ENCODE measurements at regions not wholly inside any gene's neighbourhood (a gene's known extent, or its start where the extent isn't known, plus 50 kb on each side); places are given as distances from the start of the nearest gene placed in this dataset.

DNA sequence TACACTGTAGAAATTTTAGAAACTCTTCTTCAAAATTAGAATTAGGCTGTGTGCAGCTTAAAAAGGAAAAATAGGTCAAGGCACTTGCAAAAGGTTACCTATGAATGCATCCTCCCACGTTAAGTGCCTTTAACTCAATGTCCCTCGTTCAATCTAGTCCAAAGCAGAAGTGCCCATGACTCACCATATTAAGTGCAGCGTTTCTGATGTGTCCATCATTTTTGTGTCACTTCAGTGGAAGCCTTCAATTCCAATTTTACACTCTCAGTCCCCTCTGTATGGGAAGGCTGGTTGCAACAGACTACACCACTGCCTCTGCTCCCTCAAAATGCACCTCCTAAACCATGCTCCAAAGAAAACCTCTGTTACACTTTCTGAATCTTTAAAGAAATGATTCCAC is 53.4 kb downstream of the FOXB1 start:
- no peaks in the 10 kb centered on the region for H3K79me2 ChIP-seq (replicated peaks; ENCODE audit: insufficient read depth, low read length)
- no peaks in the 10 kb centered on the region for H3K9me2 ChIP-seq (ENCODE audit: insufficient read depth, low read length)
- no peak overlapping the region for H3K4me2 ChIP-seq (ENCODE audit: low read length)
- no peak overlapping the region for H3K4me3 ChIP-seq (ENCODE audit: low read length)
- H3K9me3 ChIP-seq (ENCODE audit: low read length), result peaks cover 4% of the 10 kb centered on the region
- H4K20me1 ChIP-seq (ENCODE audit: insufficient read depth), result no peaks in the 10 kb centered on the region
- no peaks in the 10 kb centered on the region for H3K27me3 ChIP-seq (ENCODE audit: insufficient read depth, low read depth, low read length)
- H2AFZ ChIP-seq (ENCODE audit: low read depth, low read length), result no peak overlapping the region
- H3K36me3 ChIP-seq (ENCODE audit: insufficient read depth, low read length), result no peaks in the 10 kb centered on the region
- H3K27ac ChIP-seq (ENCODE audit: low read length), result no peak overlapping the region
- H3K9ac ChIP-seq (ENCODE audit: low read length), result no peak overlapping the region
- no peaks in the 10 kb centered on the region for H3F3A ChIP-seq (ENCODE audit: insufficient read depth, low read length, poor library complexity, severe bottlenecking)
- TF ChIP-seq SMC3 (conservative IDR thresholded peaks at IDR 0.05; ENCODE audit: poor library complexity) (no peak), RAD21 (conservative IDR thresholded peaks at IDR 0.05) (no peak)

DNA sequence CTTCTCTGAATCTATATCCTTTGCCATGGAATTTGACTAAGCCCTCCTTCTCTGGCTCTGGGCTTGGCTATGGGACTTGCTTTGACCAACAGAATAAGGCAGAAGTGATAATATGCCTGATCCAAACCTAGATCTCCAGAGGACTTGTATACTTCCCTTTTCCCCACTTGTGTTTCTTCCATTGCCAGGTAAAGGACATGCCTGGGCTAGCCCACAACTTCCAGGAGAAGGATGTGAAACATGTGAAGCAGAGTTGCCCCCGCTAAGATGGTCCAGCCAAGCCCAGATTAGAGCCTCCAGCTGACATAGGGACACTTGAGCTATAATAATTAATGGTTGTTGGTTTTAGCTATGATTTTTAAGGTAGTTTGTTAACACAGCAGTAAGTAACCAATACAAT is 55.1 kb downstream of the FOXB1 start:
- Histone ChIP-seq H3K9me2 (ENCODE audit: insufficient read depth, low read length) (no peaks in the 10 kb centered on the region), H3K27ac (ENCODE audit: low read length) (no peak overlapping the region), H3K9ac (ENCODE audit: low read length) (no peak overlapping the region), H3K4me2 (ENCODE audit: low read length) (no peak overlapping the region), H3K36me3 (ENCODE audit: insufficient read depth, low read length) (no peaks in the 10 kb centered on the region), H4K20me1 (ENCODE audit: insufficient read depth) (no peaks in the 10 kb centered on the region), H2AFZ (ENCODE audit: low read depth, low read length) (no peak overlapping the region), H3K79me2 (replicated peaks; ENCODE audit: insufficient read depth, low read length) (no peaks in the 10 kb centered on the region), H3K27me3 (ENCODE audit: insufficient read depth, low read depth, low read length) (no peaks in the 10 kb centered on the region), H3K9me3 (ENCODE audit: low read length) (peaks cover 4% of the 10 kb centered on the region), H3K4me3 (ENCODE audit: low read length) (no peak overlapping the region), H3F3A (ENCODE audit: insufficient read depth, low read length, poor library complexity, severe bottlenecking) (no peaks in the 10 kb centered on the region)
- TF ChIP-seq EZH2 (IDR thresholded peaks at IDR 0.05; ENCODE audit: borderline replicate concordance, insufficient read depth, low read length, poor library complexity, severe bottlenecking), result no peak
- TF ChIP-seq, protein P1, sequence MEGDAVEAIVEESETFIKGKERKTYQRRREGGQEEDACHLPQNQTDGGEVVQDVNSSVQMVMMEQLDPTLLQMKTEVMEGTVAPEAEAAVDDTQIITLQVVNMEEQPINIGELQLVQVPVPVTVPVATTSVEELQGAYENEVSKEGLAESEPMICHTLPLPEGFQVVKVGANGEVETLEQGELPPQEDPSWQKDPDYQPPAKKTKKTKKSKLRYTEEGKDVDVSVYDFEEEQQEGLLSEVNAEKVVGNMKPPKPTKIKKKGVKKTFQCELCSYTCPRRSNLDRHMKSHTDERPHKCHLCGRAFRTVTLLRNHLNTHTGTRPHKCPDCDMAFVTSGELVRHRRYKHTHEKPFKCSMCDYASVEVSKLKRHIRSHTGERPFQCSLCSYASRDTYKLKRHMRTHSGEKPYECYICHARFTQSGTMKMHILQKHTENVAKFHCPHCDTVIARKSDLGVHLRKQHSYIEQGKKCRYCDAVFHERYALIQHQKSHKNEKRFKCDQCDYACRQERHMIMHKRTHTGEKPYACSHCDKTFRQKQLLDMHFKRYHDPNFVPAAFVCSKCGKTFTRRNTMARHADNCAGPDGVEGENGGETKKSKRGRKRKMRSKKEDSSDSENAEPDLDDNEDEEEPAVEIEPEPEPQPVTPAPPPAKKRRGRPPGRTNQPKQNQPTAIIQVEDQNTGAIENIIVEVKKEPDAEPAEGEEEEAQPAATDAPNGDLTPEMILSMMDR (IDR thresholded peaks at IDR 0.05; ENCODE audit: poor library complexity, severe bottlenecking), result no peak
- no peak for TF ChIP-seq POLR2AphosphoS5 (IDR thresholded peaks at IDR 0.05)
- TF ChIP-seq, protein P2, sequence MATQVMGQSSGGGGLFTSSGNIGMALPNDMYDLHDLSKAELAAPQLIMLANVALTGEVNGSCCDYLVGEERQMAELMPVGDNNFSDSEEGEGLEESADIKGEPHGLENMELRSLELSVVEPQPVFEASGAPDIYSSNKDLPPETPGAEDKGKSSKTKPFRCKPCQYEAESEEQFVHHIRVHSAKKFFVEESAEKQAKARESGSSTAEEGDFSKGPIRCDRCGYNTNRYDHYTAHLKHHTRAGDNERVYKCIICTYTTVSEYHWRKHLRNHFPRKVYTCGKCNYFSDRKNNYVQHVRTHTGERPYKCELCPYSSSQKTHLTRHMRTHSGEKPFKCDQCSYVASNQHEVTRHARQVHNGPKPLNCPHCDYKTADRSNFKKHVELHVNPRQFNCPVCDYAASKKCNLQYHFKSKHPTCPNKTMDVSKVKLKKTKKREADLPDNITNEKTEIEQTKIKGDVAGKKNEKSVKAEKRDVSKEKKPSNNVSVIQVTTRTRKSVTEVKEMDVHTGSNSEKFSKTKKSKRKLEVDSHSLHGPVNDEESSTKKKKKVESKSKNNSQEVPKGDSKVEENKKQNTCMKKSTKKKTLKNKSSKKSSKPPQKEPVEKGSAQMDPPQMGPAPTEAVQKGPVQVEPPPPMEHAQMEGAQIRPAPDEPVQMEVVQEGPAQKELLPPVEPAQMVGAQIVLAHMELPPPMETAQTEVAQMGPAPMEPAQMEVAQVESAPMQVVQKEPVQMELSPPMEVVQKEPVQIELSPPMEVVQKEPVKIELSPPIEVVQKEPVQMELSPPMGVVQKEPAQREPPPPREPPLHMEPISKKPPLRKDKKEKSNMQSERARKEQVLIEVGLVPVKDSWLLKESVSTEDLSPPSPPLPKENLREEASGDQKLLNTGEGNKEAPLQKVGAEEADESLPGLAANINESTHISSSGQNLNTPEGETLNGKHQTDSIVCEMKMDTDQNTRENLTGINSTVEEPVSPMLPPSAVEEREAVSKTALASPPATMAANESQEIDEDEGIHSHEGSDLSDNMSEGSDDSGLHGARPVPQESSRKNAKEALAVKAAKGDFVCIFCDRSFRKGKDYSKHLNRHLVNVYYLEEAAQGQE (IDR thresholded peaks at IDR 0.05; ENCODE audit: borderline replicate concordance), result no peak
- no peak for TF ChIP-seq EP300 (conservative IDR thresholded peaks at IDR 0.05; ENCODE audit: poor library complexity, severe bottlenecking)
- TF ChIP-seq RAD21 (conservative IDR thresholded peaks at IDR 0.05), result no peak
- no peak for TF ChIP-seq TAF1 (IDR thresholded peaks at IDR 0.05; ENCODE audit: low read depth)
- TF ChIP-seq SMC3 (conservative IDR thresholded peaks at IDR 0.05; ENCODE audit: poor library complexity), result no peak
- no peak for TF ChIP-seq MXI1 (conservative IDR thresholded peaks at IDR 0.05; ENCODE audit: poor library complexity, severe bottlenecking)

DNA sequence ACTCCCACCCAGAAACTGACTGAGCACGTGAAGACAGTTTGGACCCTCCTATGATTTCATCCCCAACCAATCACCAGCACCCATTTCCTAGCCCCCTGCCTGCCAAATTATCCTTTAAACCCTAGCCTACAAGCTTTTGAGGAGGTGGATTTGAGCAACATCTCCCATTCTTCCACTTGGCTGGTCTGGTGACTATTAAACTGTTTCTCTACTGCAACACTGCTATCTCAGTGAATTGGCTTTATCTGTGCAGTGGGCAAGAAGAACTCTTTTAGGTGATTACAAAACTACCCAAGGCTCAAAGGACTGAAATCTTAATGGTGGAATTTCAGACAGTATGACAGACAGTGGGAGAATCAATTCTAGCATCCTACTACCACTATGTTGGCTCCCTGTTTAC is 57.6 kb downstream of the FOXB1 start:
- Histone ChIP-seq H3K9ac (ENCODE audit: low read length) (no peak overlapping the region), H3K79me2 (replicated peaks; ENCODE audit: insufficient read depth, low read length) (no peaks in the 10 kb centered on the region), H3K9me2 (ENCODE audit: insufficient read depth, low read length) (no peaks in the 10 kb centered on the region), H3K27ac (ENCODE audit: low read length) (no peak overlapping the region), H3F3A (ENCODE audit: insufficient read depth, low read length, poor library complexity, severe bottlenecking) (no peaks in the 10 kb centered on the region), H3K9me3 (ENCODE audit: low read length) (peaks cover 4% of the 10 kb centered on the region), H3K36me3 (ENCODE audit: insufficient read depth, low read length) (no peaks in the 10 kb centered on the region), H4K20me1 (ENCODE audit: insufficient read depth) (no peaks in the 10 kb centered on the region), H3K4me2 (ENCODE audit: low read length) (no peak overlapping the region), H3K4me3 (ENCODE audit: low read length) (no peak overlapping the region), H2AFZ (ENCODE audit: low read depth, low read length) (no peak overlapping the region), H3K27me3 (ENCODE audit: insufficient read depth, low read depth, low read length) (no peaks in the 10 kb centered on the region)
- no peak for TF ChIP-seq MXI1 (conservative IDR thresholded peaks at IDR 0.05; ENCODE audit: poor library complexity, severe bottlenecking)
- TF ChIP-seq, protein P2 (IDR thresholded peaks at IDR 0.05; ENCODE audit: borderline replicate concordance), result no peak
- TF ChIP-seq RAD21 (conservative IDR thresholded peaks at IDR 0.05), result no peak
- TF ChIP-seq, protein P1 (IDR thresholded peaks at IDR 0.05; ENCODE audit: poor library complexity, severe bottlenecking), result no peak

All from neural cell (in vitro differentiated cells).